ENCODE measurements at regions not wholly inside any gene's neighbourhood (a gene's known extent, or its start where the extent isn't known, plus 50 kb on each side); places are given as distances from the start of the nearest gene placed in this dataset.

- peak; percentile 12 to 30 (median 16) for DNase-seq (ENCODE audit: extremely low read depth in 1 of 4, low spot score in 3 of 4)
- Histone ChIP-seq H3K9me1 (ENCODE audit: control insufficient read depth, insufficient read depth, low read length) (no peaks in the 10 kb centered on the region), H3K9ac (ENCODE audit: insufficient read depth in 1 of 2, low read depth in 2 of 2, low read length in 2 of 2) (no peak overlapping the region), H3K4me3 (no peak overlapping the region), H3K27ac (ENCODE audit: extremely low read depth, low read depth, low read length) (no peak overlapping the region), H3K79me2 (ENCODE audit: control insufficient read depth, insufficient read depth, low read length) (no peaks in the 10 kb centered on the region), H3K36me3 (ENCODE audit: control insufficient read depth, insufficient read depth, low read length) (no peaks in the 10 kb centered on the region), H2AFZ (ENCODE audit: low read depth, low read length) (no peak overlapping the region), H3K27me3 (ENCODE audit: control insufficient read depth in 2 of 2, insufficient read depth in 2 of 2, low read length in 2 of 2) (no peaks in the 10 kb centered on the region), H3K9me3 (replicated peaks; ENCODE audit: control insufficient read depth, insufficient read depth, low read depth, low read length) (no peaks in the 10 kb centered on the region), H3K4me1 (replicated peaks in 1 of 2; ENCODE audit: control insufficient read depth in 2 of 2, insufficient read depth in 2 of 2, low read length in 2 of 2) (no peaks in the 10 kb centered on the region), H4K20me1 (replicated peaks; ENCODE audit: control insufficient read depth, insufficient read depth, low read length) (no peaks in the 10 kb centered on the region), H3K4me2 (ENCODE audit: insufficient read depth, low read length) (no peak overlapping the region)
- 0% methylated on average over 5 of the region's 5 CpGs for WGBS (ENCODE audit: insufficient coverage, low coverage, missing lambda C conversion rate)
- intact Hi-C loops (cut with micrococcal nuclease), result loop anchor here (10.0 kb wide), 1 partner anchor 750 kb away; no protein-coding TSS in a partner anchor
- FAIRE-seq, result no peak
- in situ Hi-C loops (cut with MboI), result loop anchor here (25.0 kb wide), 1 partner anchor 748 kb away; no protein-coding TSS in a partner anchor
- 0 out of 3 replicates have a peak, but pooled peaks have one; percentile 55 for ATAC-seq
- POLR2A ChIA-PET, result no interaction called here
- CTCF ChIA-PET (ENCODE audit: low intra/inter-chr PET ratio), result interaction anchor here (0.6 kb wide), 1 partner anchor 754 kb away, joined by 4 read pairs; no protein-coding TSS in a partner anchor
- no TSS peak for BruUV-seq (replicated peaks)
- no peak for TF ChIP-seq KDM1A (IDR thresholded peaks at IDR 0.05)
- no peak for TF ChIP-seq POLR2A (conservative IDR thresholded peaks at IDR 0.05)
- no peak for TF ChIP-seq CEBPB (tag; IDR thresholded peaks at IDR 0.05)
- TF ChIP-seq TAF7 (tag; IDR thresholded peaks at IDR 0.05), result no peak
- TF ChIP-seq ELF1 (tag; IDR thresholded peaks at IDR 0.05), result no peak
- TF ChIP-seq PRMT5 (CRISPR knock-in tag; IDR thresholded peaks at IDR 0.05), result no peak
- no peak for TF ChIP-seq POLR2H (tag; IDR thresholded peaks at IDR 0.05; ENCODE audit: low read depth)
- TF ChIP-seq ZNF217 (CRISPR knock-in tag; IDR thresholded peaks at IDR 0.05), result no peak
- TF ChIP-seq MYC (IDR thresholded peaks at IDR 0.05; ENCODE audit: low read depth, low read length), result no peak
- no peak for TF ChIP-seq MYC (CRISPR knock-in tag; IDR thresholded peaks at IDR 0.05; ENCODE audit: borderline replicate concordance, low read depth)
- TF ChIP-seq ZNF395 (CRISPR knock-in tag; IDR thresholded peaks at IDR 0.05), result no peak
- TF ChIP-seq RAD21 (CRISPR knock-in tag; conservative IDR thresholded peaks at IDR 0.05 in 1 of 2, IDR thresholded peaks at IDR 0.05 in 1 of 2), result peak in 1 of 2 experiments; percentile 20; a peak in 2 of 4 replicates
- no peak for TF ChIP-seq FOSL1 (tag; conservative IDR thresholded peaks at IDR 0.05)
- no peak for TF ChIP-seq SRSF3 (IDR thresholded peaks at IDR 0.05; ENCODE audit: insufficient read depth, low read length)
- TF ChIP-seq ZNF133 (CRISPR knock-in tag; IDR thresholded peaks at IDR 0.05), result no peak
- no peak for TF ChIP-seq MEIS2 (IDR thresholded peaks at IDR 0.05; ENCODE audit: partially characterized antibody)
- no peak for TF ChIP-seq HNRNPLL (IDR thresholded peaks at IDR 0.05; ENCODE audit: low read depth, low read length, poor library complexity, severe bottlenecking)
- no peak for TF ChIP-seq PYGO2 (tag; IDR thresholded peaks at IDR 0.05)
- 0 out of 2 replicates have a peak, but pooled peaks have one; percentile 21 for TF ChIP-seq SMC3 (conservative IDR thresholded peaks at IDR 0.05; ENCODE audit: insufficient read depth, low read depth, low read length)
- TF ChIP-seq, protein P1, sequence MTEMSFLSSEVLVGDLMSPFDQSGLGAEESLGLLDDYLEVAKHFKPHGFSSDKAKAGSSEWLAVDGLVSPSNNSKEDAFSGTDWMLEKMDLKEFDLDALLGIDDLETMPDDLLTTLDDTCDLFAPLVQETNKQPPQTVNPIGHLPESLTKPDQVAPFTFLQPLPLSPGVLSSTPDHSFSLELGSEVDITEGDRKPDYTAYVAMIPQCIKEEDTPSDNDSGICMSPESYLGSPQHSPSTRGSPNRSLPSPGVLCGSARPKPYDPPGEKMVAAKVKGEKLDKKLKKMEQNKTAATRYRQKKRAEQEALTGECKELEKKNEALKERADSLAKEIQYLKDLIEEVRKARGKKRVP (CRISPR knock-in tag; IDR thresholded peaks at IDR 0.05), result no peak
- TF ChIP-seq, protein P2, sequence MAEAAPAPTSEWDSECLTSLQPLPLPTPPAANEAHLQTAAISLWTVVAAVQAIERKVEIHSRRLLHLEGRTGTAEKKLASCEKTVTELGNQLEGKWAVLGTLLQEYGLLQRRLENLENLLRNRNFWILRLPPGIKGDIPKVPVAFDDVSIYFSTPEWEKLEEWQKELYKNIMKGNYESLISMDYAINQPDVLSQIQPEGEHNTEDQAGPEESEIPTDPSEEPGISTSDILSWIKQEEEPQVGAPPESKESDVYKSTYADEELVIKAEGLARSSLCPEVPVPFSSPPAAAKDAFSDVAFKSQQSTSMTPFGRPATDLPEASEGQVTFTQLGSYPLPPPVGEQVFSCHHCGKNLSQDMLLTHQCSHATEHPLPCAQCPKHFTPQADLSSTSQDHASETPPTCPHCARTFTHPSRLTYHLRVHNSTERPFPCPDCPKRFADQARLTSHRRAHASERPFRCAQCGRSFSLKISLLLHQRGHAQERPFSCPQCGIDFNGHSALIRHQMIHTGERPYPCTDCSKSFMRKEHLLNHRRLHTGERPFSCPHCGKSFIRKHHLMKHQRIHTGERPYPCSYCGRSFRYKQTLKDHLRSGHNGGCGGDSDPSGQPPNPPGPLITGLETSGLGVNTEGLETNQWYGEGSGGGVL (CRISPR knock-in tag; IDR thresholded peaks at IDR 0.05), result no peak
- TF ChIP-seq MAFK (IDR thresholded peaks at IDR 0.05; ENCODE audit: low read length), result no peak
Measured at GRCh38 chr20:24164360-24164759, 175.8 kb upstream of the GGTLC1 start.

Measured in K562 (cell line).